Lung (tissue), 11 donors: ENCODE measurements at regions not wholly inside any gene's neighbourhood (a gene's known extent, or its start where the extent isn't known, plus 50 kb on each side); places are given as distances from the start of the nearest gene placed in this dataset.

Experiments used
- ATAC-seq: fragments of 200-7000 bp; cut with Tn5 transposase; one replicate; pipeline ENCODE4 v1.9.1; 2020; ENCODE audit warnings: moderate number of reproducible peaks; ENCODE audit not compliant: insufficient read depth, low FRiP score
- DNase-seq, 3 donors: peaks; one replicate each; pipeline ENCODE4 v3.0.0-alpha.2; 2013 to 2017
- H3K27ac ChIP-seq, 2 donors: one replicate each; pipeline ENCODE4 v1.5.1; 2013; ENCODE audit warnings: mild to moderate bottlenecking in 2 of 2, moderate library complexity in 2 of 2, control low read depth in 1 of 2, inconsistent platforms in 1 of 2, low read depth in 1 of 2, low read length in 1 of 2
- H3K27me3 ChIP-seq, 3 donors: one replicate each; pipeline ENCODE4 v1.5.1; 2013; ENCODE audit warnings: low read length in 2 of 3; ENCODE audit not compliant: control insufficient read depth in 3 of 3, insufficient read depth in 3 of 3
- H3K36me3 ChIP-seq, 4 donors: one replicate each; pipeline ENCODE4 v1.5.1; 2013; ENCODE audit warnings: low read length in 4 of 4, mild to moderate bottlenecking in 1 of 4, moderate library complexity in 1 of 4; ENCODE audit not compliant: control insufficient read depth in 4 of 4, insufficient read depth in 4 of 4
- H3K4me1 ChIP-seq, 5 donors: one replicate each; pipeline ENCODE4 v1.5.1; 2013; ENCODE audit warnings: low read length in 5 of 5, mild to moderate bottlenecking in 2 of 5, moderate library complexity in 1 of 5; ENCODE audit not compliant: control insufficient read depth in 5 of 5, insufficient read depth in 5 of 5
- H3K4me3 ChIP-seq: one replicate; pipeline ENCODE4 v1.5.1; 2013; ENCODE audit warnings: mild to moderate bottlenecking, control low read depth, moderate library complexity
- H3K9ac ChIP-seq, 2 donors: one replicate each; pipeline ENCODE4 v1.5.1; 2013; ENCODE audit warnings: low read length in 2 of 2, control low read depth in 1 of 2; ENCODE audit not compliant: insufficient read depth in 1 of 2
- H3K9me3 ChIP-seq, 4 donors: one replicate each; pipeline ENCODE4 v1.5.1; 2013; ENCODE audit warnings: low read length in 3 of 4, mild to moderate bottlenecking in 1 of 4, moderate library complexity in 1 of 4; ENCODE audit not compliant: control insufficient read depth in 4 of 4, insufficient read depth in 3 of 4
- CTCF ChIP-seq: IDR thresholded peaks from 2 replicates; pipeline ENCODE4 v1.5.1; 2012; ENCODE audit warnings: mild to moderate bottlenecking; ENCODE audit errors: control extremely low read depth, extremely low read depth
- WGBS, 2 donors: extraction: QIAGEN DNeasy Blood & Tissue Kit; methylation state at CpG; one replicate each; pipeline ENCODE4 v1.1.7; 2013; 5-methylcytosine and 5-hydroxymethylcytosine counted together
- donor health status: control.
- donor health status: control.
- donor health status: Bipolar disorder and iron deficiency.
- donor health status: healthy.
- donor health status: DM: yes; HTN: yes; CAD: no.

DNA sequence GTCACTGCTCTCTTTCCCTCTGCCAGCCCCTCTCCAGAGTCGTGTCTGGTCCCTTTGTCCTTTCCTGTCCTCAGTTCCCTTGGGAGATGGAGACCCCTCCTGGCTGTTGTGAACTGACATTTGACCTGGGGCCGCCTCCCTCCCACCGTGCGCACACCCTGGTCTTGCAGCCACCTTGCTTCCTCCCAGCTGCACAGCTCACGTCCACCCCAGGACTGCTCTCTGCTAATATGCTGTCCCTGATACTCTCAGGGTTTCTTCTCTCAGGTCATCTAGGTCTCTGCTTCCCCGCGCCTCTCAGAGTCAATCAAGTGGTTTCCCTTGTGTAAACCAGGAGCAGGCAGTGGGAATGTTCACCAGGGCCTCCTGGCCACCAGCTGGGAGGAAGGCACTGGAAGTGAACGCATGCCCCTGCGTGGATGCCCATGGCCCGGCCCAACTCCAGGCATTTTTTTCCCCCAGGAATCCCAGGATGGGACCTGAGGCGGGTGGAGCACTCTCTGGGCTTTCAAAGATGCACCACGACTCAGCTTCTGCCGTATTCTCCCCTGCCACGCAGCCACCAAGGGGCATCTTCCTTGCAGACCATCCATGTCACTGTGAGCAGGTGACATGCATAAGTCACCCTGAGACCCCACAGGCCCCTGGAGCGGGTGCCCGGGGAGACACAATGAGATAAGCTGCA, 142.4 kb downstream of the OLFM1 start:
- H3K36me3 ChIP-seq: no peaks in the 10 kb centered on the region
- H3K9me3 ChIP-seq: peaks cover 2 to 6% (median 4%) of the 10 kb centered on the region in 4 donors
- no peak for ATAC-seq
- WGBS, 2 donors: 76 to 82% methylated on average over 16 of the region's 16 CpGs
- no peak for TF ChIP-seq CTCF
- H3K27ac ChIP-seq: no peak overlapping the region
- peaks cover 0 to 9% (median 0%) of the 10 kb centered on the region in 5 donors for H3K4me1 ChIP-seq
- H3K27me3 ChIP-seq: peaks cover 0 to 14% (median 4%) of the 10 kb centered on the region in 3 donors
- DNase-seq: no peak
- H3K9ac ChIP-seq: no peak overlapping the region
- no peak overlapping the region for H3K4me3 ChIP-seq

- TF ChIP-seq CTCF: no peak
- no peak for ATAC-seq
- Histone ChIP-seq H3K9ac (no peak overlapping the region), H3K9me3 (peaks cover 2 to 6% (median 4%) of the 10 kb centered on the region in 4 donors), H3K4me3 (no peak overlapping the region), H3K27ac (no peak overlapping the region), H3K4me1 (peaks cover 0 to 9% (median 0%) of the 10 kb centered on the region in 5 donors), H3K27me3 (peaks cover 0 to 14% (median 4%) of the 10 kb centered on the region in 3 donors), H3K36me3 (no peaks in the 10 kb centered on the region)
- no peak for DNase-seq
- WGBS, 2 donors: 93 to 95% methylated on average over 7 of the region's 7 CpGs
Observed at GRCh38 chr9:135230386-135230765, 142.9 kb downstream of the OLFM1 start.

- peaks cover 0 to 9% (median 0%) of the 10 kb centered on the region in 5 donors for H3K4me1 ChIP-seq
- WGBS, 2 donors: 69 to 71% methylated on average over 10 of the region's 10 CpGs
- TF ChIP-seq CTCF: no peak
- peaks cover under 1 to 5% (median 3%) of the 10 kb centered on the region in 4 donors for H3K9me3 ChIP-seq
- H3K27me3 ChIP-seq: peaks cover 0 to 14% (median 4%) of the 10 kb centered on the region in 3 donors
- peak in 2 of 3 donors; percentile 14 to 49 for DNase-seq
- no peak overlapping the region for H3K4me3 ChIP-seq
- ATAC-seq: no peak
- no peak overlapping the region for H3K9ac ChIP-seq
- no peak overlapping the region for H3K27ac ChIP-seq
- no peaks in the 10 kb centered on the region for H3K36me3 ChIP-seq
Observed at GRCh38 chr9:135230817-135231520, 143.5 kb downstream of the OLFM1 start.
